Muscle of leg (tissue), 3 donors: ENCODE measurements at regions not wholly inside any gene's neighbourhood (a gene's known extent, or its start where the extent isn't known, plus 50 kb on each side); places are given as distances from the start of the nearest gene placed in this dataset.
A peak's percentile ranks its signal among the peaks of the same experiment; 100 is the strongest.

Experiments
- DNase-seq: peaks from one replicate; pipeline ENCODE4 v3.0.0; 2013
- H3K27ac ChIP-seq: one replicate; pipeline ENCODE4 v1.5.1; 2013; ENCODE audit warnings: mild to moderate bottlenecking, low read length, control low read depth
- H3K27me3 ChIP-seq: one replicate; pipeline ENCODE4 v1.6.1; 2013; ENCODE audit warnings: low read length; ENCODE audit not compliant: control insufficient read depth, insufficient read depth
- H3K36me3 ChIP-seq: one replicate; pipeline ENCODE4 v1.6.1; 2013; ENCODE audit warnings: low read length; ENCODE audit not compliant: control insufficient read depth, insufficient read depth
- H3K4me1 ChIP-seq: one replicate; pipeline ENCODE4 v1.6.1; 2013; ENCODE audit warnings: low read length; ENCODE audit not compliant: control insufficient read depth, insufficient read depth
- H3K4me3 ChIP-seq: one replicate; pipeline ENCODE4 v1.5.1; 2013; ENCODE audit warnings: low read length, control low read depth
- H3K9me3 ChIP-seq: replicated peaks from 2 replicates; pipeline ENCODE4 v1.6.1; 2013; ENCODE audit warnings: low read depth, low read length; ENCODE audit not compliant: control insufficient read depth
- WGBS: methylation state at CpG from one replicate; pipeline ENCODE4 v1.1.5; 2013; ENCODE audit warnings: missing lambda C conversion rate; ENCODE audit not compliant: insufficient coverage; 5-methylcytosine and 5-hydroxymethylcytosine counted together

DNA sequence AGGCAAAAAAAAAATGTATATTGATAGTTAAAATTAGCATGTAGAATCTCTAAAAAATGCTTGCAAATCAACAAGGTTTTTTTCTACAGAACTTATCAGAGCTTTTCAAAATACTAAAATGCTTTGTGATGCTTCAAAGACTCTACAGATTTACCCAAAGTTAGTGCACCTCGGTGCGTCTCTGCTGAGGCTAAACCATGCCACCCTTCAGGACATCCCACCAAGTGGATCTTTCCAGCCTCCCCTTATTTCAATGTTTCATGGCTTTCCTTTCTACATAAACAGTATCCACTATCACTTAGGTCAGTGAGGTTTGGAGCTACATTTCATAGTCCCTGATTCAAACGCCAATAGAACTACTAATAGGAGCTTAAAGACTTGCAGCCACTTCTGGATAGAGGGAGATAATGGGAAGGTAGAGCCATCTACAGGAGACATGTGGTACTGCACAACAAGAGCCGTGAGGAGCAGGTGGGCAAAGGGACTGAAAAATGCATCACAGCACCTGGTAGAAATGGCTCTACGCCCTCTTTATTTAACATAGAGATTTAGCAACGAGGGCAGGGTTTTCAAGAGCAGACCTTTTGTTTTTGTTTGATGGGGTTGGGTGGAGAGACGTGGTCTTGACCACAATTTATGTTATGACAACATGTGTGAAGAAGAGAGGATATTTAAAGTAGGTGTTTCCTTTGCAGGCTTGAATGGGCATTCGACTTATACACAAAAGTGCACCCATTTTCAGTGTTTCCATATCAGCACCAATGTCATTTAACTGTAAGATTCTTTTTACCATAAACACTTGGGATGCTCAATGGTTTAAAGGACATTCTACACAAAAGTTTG, 56.1 kb upstream of the SLC35G4 start:
- Histone ChIP-seq H3K27ac (no peak overlapping the region), H3K4me1 (no peaks in the 10 kb centered on the region), H3K36me3 (no peaks in the 10 kb centered on the region), H3K4me3 (no peak overlapping the region), H3K27me3 (no peaks in the 10 kb centered on the region), H3K9me3 (no peaks in the 10 kb centered on the region)
- WGBS: 67% methylated on average over 3 of the region's 8 CpGs
- DNase-seq: peak; percentile 82

DNA sequence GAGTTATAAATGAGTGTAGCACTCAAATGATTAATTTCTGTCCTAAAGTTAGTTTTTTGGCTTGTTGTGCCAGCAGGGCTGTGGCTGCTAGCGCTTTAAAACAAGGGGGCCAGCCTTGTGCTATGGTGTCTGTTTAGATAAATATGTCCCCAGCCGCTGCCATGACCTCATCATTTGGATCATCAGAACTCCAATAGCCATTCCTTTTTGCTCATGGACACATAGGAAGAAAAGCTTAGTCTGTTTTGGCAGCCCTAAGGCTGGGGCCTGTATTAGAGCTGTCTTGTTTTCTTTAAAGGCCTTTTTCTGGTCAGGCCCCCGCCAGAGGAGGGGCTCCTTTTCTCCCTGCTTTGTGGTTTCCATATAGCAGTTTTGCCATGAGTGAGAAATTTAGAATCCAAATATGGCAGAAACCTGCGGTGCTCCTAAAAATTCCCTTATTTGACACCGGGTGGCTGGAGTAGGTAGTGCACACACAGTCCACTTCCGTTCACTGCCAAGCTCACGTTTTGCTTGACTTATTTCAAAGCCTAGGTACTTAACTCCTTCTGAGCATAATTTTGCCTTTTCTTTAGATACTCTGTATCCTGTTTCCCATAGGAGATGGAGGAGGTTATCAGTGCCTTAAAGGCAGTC, 60.4 kb upstream of the SLC35G4 start:
- no peaks in the 10 kb centered on the region for H3K27me3 ChIP-seq
- no peaks in the 10 kb centered on the region for H3K4me1 ChIP-seq
- no peaks in the 10 kb centered on the region for H3K36me3 ChIP-seq
- H3K9me3 ChIP-seq: peaks cover 10% of the 10 kb centered on the region
- DNase-seq: peak; percentile 86
- WGBS: 58% methylated on average over 4 of the region's 7 CpGs
- no peak overlapping the region for H3K4me3 ChIP-seq
- no peak overlapping the region for H3K27ac ChIP-seq

DNA sequence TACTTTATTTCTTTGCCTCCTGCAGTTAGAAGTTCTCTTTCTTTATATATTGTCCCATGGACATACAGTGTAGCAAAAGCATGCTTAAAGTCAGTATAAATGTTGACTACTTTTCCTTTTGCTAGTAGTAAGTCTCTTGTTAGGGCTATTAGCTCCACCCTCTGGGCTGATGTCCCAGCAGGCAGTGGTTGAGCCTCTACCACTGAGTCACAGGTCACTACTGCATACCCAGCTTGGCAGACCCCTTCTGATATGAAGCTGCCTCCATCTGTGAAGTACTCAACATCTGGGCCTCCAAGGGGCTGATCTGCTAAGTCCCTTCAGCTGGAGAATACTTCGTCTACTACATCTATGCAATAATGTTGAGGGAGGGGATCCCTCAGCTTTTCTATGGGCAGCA, 61.0 kb upstream of the SLC35G4 start:
- WGBS: no CpG with 5 or more reads among the region's 1 CpG
- Histone ChIP-seq H3K4me3 (no peak overlapping the region), H3K9me3 (peaks cover 11% of the 10 kb centered on the region), H3K4me1 (no peaks in the 10 kb centered on the region), H3K27ac (peak overlapping the region; percentile 7), H3K36me3 (no peaks in the 10 kb centered on the region), H3K27me3 (no peaks in the 10 kb centered on the region)
- peak; percentile 53 for DNase-seq

DNA sequence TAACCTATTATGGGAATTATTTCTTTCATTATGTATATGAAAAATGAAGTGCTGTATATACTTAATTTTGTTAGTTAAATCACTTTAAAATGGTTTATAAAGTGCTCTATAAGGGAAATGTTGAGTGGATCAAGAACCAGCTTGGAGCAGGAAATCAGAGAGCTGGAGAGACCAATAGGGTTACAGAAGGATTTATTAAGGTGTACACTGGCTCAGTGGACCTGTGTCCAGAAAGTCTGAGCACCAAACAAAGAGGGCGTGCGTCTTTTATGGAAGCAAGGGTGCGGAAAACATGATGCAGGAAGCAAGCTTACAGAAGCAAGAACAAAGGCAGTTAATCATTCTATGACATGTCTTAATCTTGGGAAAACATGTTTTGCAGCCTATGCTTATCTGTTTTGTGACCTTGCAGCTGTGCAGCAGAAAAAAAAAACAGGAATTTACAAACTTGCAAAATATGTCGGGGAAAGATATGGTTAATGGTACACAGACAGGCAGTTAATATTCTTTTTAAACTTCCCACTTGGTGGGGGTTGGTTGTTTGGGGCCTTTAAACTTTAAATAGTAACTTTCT, 65.2 kb upstream of the SLC35G4 start:
- whole genome bisulfite sequencing: 100% methylated on average over 3 of the region's 4 CpGs

DNA sequence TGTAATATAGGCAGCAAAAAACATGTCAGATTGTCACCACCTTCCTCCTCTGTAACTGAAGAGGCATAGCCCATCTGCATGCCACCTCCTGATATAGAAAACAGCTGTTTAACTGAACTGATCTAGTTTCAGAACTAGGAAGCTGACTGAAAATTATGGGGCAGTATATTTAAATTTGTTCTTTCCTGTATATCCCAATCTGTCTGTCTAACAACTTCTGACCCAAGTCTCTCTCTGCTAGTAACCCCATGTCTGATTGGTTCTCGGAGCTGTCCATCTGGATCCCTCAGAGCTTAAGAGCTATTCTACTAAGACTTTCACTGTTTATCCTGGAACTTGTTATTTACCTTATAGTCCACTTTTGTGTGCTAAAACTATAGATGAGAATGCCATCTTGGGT, 68.2 kb upstream of the SLC35G4 start:
- no peak for DNase-seq
- no peak overlapping the region for H3K4me3 ChIP-seq
- no CpG with 5 or more reads among the region's 1 CpG for WGBS
- peaks cover 13% of the 10 kb centered on the region for H3K9me3 ChIP-seq
- no peaks in the 10 kb centered on the region for H3K4me1 ChIP-seq
- no peaks in the 10 kb centered on the region for H3K36me3 ChIP-seq
- no peak overlapping the region for H3K27ac ChIP-seq
- H3K27me3 ChIP-seq: no peaks in the 10 kb centered on the region

More for the DNA sequence above, 65.2 kb upstream of the SLC35G4 start:
- DNase-seq: no peak
- Histone ChIP-seq H3K9me3 (peaks cover 13% of the 10 kb centered on the region), H3K27me3 (no peaks in the 10 kb centered on the region), H3K4me1 (no peaks in the 10 kb centered on the region), H3K4me3 (no peak overlapping the region), H3K27ac (no peak overlapping the region), H3K36me3 (no peaks in the 10 kb centered on the region)

DNA sequence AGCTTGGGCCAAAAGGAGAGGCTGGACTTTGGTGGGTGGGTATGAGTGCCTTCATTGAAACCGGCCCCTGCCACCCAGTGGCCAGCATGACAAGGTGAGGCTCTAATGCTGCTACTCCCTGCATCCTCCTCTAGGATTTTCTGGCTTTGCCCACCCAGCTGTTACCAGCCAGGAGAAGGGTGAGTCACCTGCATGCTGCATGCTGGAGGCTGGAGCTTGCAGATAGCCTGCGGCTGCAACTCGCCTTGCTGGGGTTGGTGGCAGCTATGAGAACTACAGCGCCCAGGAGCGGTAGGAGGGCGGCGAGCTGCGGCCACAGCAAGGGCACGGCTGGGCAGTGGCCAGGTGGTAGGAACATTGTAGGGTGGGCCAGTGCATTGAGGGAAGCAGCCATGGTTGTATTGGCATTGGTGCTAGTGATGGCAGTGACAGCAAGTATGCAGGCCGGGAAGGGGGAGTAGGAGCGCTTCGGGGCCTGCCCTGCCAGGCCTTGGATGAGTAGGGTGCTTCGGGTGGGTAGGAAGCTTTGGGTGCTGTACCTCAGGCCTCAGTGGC, 75.4 kb upstream of the SLC35G4 start:
- H3K27ac ChIP-seq: no peak overlapping the region
- no peaks in the 10 kb centered on the region for H3K9me3 ChIP-seq
- H3K36me3 ChIP-seq: no peaks in the 10 kb centered on the region
- DNase-seq: no peak
- H3K27me3 ChIP-seq: no peaks in the 10 kb centered on the region
- no peak overlapping the region for H3K4me3 ChIP-seq
- 97% methylated on average over 12 of the region's 13 CpGs for WGBS
- no peaks in the 10 kb centered on the region for H3K4me1 ChIP-seq

DNA sequence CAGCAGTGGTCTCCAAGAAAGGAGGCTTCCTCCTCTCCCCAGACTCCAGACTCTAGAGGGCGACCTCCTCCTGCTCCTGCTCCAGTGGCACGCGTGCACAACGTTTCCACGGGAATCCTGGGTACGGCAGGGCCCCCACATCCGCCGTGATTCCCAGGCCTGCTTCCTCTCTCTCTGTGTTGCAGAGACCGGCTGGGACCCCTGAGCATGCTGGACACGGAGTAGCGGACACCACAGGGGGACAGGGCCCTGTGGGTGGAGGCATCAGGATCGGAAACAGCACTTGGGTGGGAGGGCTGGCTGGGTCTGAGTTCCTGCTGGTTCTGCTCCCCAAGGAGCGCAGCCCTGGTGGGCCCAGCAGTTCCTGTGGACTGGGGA, 75.9 kb upstream of the SLC35G4 start:
- Histone ChIP-seq H3K36me3 (no peaks in the 10 kb centered on the region), H3K27ac (no peak overlapping the region), H3K4me1 (no peaks in the 10 kb centered on the region), H3K4me3 (no peak overlapping the region), H3K27me3 (no peaks in the 10 kb centered on the region), H3K9me3 (no peaks in the 10 kb centered on the region)
- DNase-seq: no peak
- WGBS: 98% methylated on average over 10 of the region's 13 CpGs

DNA sequence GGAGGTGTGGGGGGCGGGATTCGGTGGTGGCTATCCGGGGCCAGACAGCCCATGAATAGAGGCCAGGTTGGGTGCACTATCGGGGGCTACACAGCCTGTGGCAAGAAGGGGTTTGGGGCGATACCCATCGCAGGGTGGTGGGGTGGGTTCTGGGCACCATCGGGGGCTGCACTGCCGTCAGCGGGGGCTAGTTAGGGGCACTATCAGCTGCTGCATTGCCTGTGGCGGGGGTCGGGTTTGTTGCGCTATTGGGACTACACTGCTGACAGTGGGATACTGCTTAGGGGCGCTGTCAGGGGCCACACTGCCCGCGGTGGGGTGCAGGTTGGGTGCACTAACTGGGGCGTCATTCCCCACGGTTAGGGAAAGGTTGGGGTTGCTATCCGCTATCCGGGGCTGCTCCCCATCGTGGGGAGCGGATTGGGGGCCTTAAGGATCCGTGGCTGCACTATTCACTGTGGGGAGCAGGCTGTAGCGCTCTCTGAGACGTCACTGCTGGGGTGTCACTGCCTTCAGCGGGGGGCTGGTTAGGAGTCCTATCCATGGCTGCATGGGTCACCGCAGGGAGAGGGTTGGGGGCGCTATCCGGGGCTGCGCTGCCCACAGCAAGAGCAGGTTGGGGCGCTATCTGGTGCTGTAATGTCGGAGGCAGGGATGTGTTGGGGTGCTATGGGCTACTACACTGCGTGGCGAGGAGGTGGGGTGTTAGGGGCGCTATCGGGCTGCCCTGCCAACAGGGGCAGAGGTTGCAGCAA, 76.5 kb upstream of the SLC35G4 start:
- no peaks in the 10 kb centered on the region for H3K9me3 ChIP-seq
- H3K36me3 ChIP-seq: no peaks in the 10 kb centered on the region
- no peaks in the 10 kb centered on the region for H3K27me3 ChIP-seq
- no peak overlapping the region for H3K4me3 ChIP-seq
- DNase-seq: no peak
- H3K27ac ChIP-seq: no peak overlapping the region
- no peaks in the 10 kb centered on the region for H3K4me1 ChIP-seq
- WGBS: 97% methylated on average over 33 of the region's 35 CpGs

DNA sequence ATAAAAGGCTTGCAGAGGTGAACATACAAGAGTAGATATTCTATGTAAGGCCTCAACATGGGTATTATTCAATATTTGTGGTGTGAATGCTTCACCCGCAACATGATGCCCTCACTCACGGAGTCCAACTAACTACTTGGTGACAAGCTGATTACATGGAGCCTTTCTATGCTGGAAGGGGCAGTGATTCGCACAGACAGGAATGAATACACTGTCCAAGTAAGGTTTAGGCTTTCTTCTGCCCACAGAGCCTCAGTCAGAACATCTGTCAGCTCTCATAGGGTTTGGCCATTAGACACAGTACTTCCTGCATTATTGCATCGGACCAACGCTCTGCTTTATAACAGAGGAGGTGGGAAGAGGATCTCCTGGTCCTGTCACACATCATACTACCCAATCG, 80.3 kb upstream of the SLC35G4 start:
- WGBS: 61% methylated on average over 3 of the region's 6 CpGs
- Histone ChIP-seq H3K9me3 (no peaks in the 10 kb centered on the region), H3K27ac (no peak overlapping the region), H3K36me3 (no peaks in the 10 kb centered on the region), H3K4me3 (no peak overlapping the region), H3K27me3 (no peaks in the 10 kb centered on the region), H3K4me1 (no peaks in the 10 kb centered on the region)
- DNase-seq: no peak

DNA sequence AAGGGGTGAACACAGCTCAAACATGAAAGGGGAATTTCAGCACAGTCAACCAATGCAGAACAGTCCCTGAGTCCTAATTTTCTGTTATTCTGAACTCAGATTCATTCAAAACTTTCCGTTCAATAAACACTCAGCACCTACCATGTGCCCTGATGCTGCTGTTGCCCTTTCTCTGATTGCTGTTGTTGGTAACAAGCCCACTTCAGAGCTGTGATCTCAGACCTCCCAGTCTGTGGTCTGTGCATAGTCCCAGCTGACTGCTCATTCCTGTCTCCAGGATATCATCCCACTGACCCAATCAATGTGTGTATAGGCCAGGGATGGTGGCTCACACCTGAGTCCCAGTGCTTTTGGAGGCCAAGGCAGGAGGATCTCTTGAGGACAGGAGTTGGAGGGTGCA, 82.7 kb upstream of the SLC35G4 start:
- Histone ChIP-seq H3K4me3 (no peak overlapping the region), H3K9me3 (no peaks in the 10 kb centered on the region), H3K36me3 (no peaks in the 10 kb centered on the region), H3K27me3 (no peaks in the 10 kb centered on the region), H3K4me1 (no peaks in the 10 kb centered on the region), H3K27ac (no peak overlapping the region)
- no peak for DNase-seq
- 82% methylated on average over 1 of the region's 1 CpG for WGBS
